Activated naive CD4-positive, alpha-beta T cell treated with anti-CD3 and anti-CD28 coated beads, Interleukin-2, amount 10 ng/mL, durations not matched to agents 7 days and 5 days (primary cell): ENCODE measurements at regions not wholly inside any gene's neighbourhood (a gene's known extent, or its start where the extent isn't known, plus 50 kb on each side); places are given as distances from the start of the nearest gene placed in this dataset.

Experiments
- CTCF ChIA-PET: fragments of 350-600 bp; sonication (Branson Sonifier 250); formaldehyde crosslinking; loops from one replicate; lab custom pipeline; 2021; ENCODE audit warnings: antibody characterized with exemption; lab: Charles Lee
- DNase-seq: peaks from one replicate; pipeline ENCODE4 v3.0.0-alpha.2; 2020
- H3K27ac Mint-ChIP-seq: one replicate; pipeline ENCODE4 v1.8.0; 2021; ENCODE audit warnings: mild to moderate bottlenecking, moderate library complexity, mixed read lengths
- H3K27me3 Mint-ChIP-seq: one replicate; pipeline ENCODE4 v1.8.0; 2021; ENCODE audit warnings: mild to moderate bottlenecking, mixed read lengths
- H3K36me3 Mint-ChIP-seq: one replicate; pipeline ENCODE4 v1.8.0; 2021; ENCODE audit warnings: mixed read lengths
- H3K4me1 Mint-ChIP-seq: one replicate; pipeline ENCODE4 v1.8.0; 2021; ENCODE audit warnings: mixed read lengths
- H3K4me3 Mint-ChIP-seq: one replicate; pipeline ENCODE4 v1.8.0; 2021; ENCODE audit warnings: mild to moderate bottlenecking, moderate library complexity, mixed read lengths
- H3K9me3 Mint-ChIP-seq: one replicate; pipeline ENCODE4 v1.8.0; 2021; ENCODE audit warnings: mixed read lengths

GRCh38 chr20:50389438-50389807 lies 120.8 kb upstream of the PTPN1 start:
- H3K4me3 Mint-ChIP-seq, result no peak overlapping the region
- no peak overlapping the region for H3K27ac Mint-ChIP-seq
- H3K4me1 Mint-ChIP-seq, result peaks cover 57% of the 10 kb centered on the region

GRCh38 chr20:50389808-50390684 lies 120.1 kb upstream of the PTPN1 start:
- H3K4me1 Mint-ChIP-seq, result peaks cover 51% of the 10 kb centered on the region

More at GRCh38 chr20:50389438-50389807, 120.8 kb upstream of the PTPN1 start:
- DNase-seq, result no peak
- Mint-ChIP-seq H3K27me3 (peaks cover 28% of the 10 kb centered on the region), H3K36me3 (no peaks in the 10 kb centered on the region), H3K9me3 (no peaks in the 10 kb centered on the region)
- CTCF ChIA-PET, result no interaction called here

DNA sequence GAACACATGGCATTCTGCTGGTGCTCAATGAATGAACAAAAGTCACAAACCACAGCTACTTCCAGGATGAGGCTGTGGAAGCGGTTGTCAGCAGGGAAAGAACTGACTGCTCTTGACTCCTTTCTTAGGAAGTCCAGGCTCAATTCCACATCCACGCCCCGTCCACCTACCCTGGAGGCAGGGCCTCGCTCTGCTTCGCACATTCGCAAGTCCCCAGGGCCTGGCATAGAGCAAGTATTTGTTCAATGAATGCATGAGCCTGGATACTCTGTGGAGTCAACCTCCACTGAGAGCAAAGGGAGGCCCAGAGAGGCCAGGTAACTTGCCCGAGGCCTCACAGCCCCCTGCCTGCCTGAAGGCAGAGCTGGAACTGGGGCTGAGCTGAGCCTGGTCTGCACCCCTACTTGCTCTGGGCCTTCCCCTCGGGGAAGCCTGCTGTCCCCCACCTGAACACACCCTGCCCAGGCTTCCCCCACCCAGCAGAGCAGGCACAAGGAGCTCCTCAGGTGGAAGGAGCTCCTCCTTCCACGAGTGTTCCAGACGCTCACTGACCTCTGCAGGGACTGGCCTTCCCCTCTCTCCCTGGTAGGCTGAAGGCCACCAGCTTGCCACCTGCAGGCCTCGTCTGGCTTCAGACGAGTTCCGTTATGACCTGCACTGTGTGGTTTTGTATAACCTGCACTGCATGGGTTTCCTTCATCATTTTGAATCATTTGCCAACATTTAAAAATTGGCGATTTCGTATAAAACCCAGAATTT lies 119.3 kb upstream of the PTPN1 start:
- Mint-ChIP-seq H3K9me3 (no peaks in the 10 kb centered on the region), H3K36me3 (no peaks in the 10 kb centered on the region), H3K27me3 (peaks cover 37% of the 10 kb centered on the region), H3K4me1 (peaks cover 43% of the 10 kb centered on the region), H3K4me3 (no peak overlapping the region), H3K27ac (no peak overlapping the region)
- no peak for DNase-seq
- CTCF ChIA-PET, result interaction anchor here (1.7 kb wide), 1 partner anchor 73 kb away, joined by 4 read pairs; no protein-coding TSS in a partner anchor

More at GRCh38 chr20:50389808-50390684, 120.1 kb upstream of the PTPN1 start:
- peaks cover 31% of the 10 kb centered on the region for H3K27me3 Mint-ChIP-seq
- H3K27ac Mint-ChIP-seq, result no peak overlapping the region
- no peak for DNase-seq
- CTCF ChIA-PET, result interaction anchor here (1.7 kb wide), 1 partner anchor 74 kb away, joined by 4 read pairs; no protein-coding TSS in a partner anchor
- no peaks in the 10 kb centered on the region for H3K9me3 Mint-ChIP-seq
- no peaks in the 10 kb centered on the region for H3K36me3 Mint-ChIP-seq
- no peak overlapping the region for H3K4me3 Mint-ChIP-seq

DNA sequence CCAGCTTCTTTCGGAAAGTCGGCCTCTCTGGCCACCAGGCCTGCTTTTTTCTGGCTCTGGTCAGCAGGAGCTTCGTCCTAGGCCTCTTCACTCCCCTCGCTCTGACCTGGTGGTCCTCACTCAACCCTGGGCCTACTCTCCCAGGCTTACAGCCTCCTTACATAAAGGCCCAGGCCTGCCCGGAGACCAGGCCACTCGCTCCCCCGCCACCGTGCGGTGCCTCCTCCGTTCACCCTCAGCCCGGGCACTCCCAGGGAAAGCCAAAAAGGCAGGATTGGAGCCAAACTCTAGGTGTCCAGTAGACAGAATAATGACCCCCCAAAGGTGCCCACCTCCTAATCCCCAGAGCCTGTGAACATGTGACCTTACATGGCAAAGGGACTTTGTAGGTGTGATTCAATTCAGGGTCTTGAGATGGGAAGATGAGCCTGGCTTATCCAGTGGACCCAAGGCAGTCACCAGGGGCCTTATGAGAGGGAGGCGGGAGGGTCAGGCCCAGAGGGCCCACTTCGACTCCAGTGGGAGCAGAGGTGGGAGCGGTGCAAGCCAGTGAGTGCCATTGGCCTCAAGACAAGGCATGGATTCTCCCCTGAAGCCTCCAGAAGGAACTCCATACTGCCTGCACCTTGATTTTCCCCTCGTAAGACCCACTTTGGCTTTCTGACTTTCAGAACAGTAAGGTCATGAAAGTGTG lies 118.6 kb upstream of the PTPN1 start:
- Mint-ChIP-seq H3K4me3 (no peak overlapping the region), H3K27ac (no peak overlapping the region), H3K4me1 (peaks cover 35% of the 10 kb centered on the region), H3K27me3 (peaks cover 37% of the 10 kb centered on the region), H3K9me3 (no peaks in the 10 kb centered on the region), H3K36me3 (no peaks in the 10 kb centered on the region)
- DNase-seq, result no peak
- CTCF ChIA-PET, result interaction anchor here (1.7 kb wide), 1 partner anchor 73 kb away, joined by 4 read pairs; no protein-coding TSS in a partner anchor

GRCh38 chr20:50392138-50392866 lies 117.9 kb upstream of the PTPN1 start:
- H3K27me3 Mint-ChIP-seq, result peaks cover 34% of the 10 kb centered on the region
- no peaks in the 10 kb centered on the region for H3K9me3 Mint-ChIP-seq
- H3K36me3 Mint-ChIP-seq, result no peaks in the 10 kb centered on the region
- H3K4me3 Mint-ChIP-seq, result no peak overlapping the region
- CTCF ChIA-PET, result no interaction called here
- peaks cover 29% of the 10 kb centered on the region for H3K4me1 Mint-ChIP-seq
- no peak for DNase-seq
- no peak overlapping the region for H3K27ac Mint-ChIP-seq

- H3K4me1 Mint-ChIP-seq, result peaks cover 21% of the 10 kb centered on the region
- no peak overlapping the region for H3K4me3 Mint-ChIP-seq
- H3K27me3 Mint-ChIP-seq, result peaks cover 28% of the 10 kb centered on the region
- H3K9me3 Mint-ChIP-seq, result no peaks in the 10 kb centered on the region
- CTCF ChIA-PET, result no interaction called here
- no peaks in the 10 kb centered on the region for H3K36me3 Mint-ChIP-seq
- no peak for DNase-seq
- H3K27ac Mint-ChIP-seq, result no peak overlapping the region
Observed at GRCh38 chr20:50393242-50393641, 116.9 kb upstream of the PTPN1 start.

DNA sequence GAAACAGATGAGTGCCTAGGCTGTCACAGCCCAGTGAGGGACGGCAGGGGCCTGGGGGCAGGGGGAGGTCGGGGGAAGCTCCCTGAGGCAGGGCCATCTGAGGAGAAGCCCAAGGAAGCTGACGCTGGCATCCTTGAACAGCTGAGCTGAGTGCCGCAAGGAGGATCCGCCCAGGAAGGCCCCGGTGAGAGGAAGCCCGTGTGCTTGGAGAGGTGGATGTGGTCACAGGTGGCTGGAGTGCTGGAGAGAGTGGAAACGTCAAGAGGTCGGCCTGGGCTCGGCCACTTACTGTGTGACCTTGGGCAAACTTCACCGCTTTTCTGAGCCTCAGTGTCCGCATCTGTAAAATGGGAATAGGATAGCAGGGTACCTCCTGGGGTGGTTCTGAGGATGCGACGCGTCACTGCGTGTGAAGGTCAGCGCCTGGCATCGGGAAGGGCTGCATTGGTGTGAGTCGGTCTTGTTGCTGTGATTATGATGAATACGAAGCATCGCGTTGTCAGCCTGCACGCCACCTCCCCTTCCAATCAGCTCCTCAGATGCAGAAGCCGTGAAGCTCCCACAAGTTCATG lies 116.1 kb upstream of the PTPN1 start:
- no peak overlapping the region for H3K4me3 Mint-ChIP-seq
- no peaks in the 10 kb centered on the region for H3K9me3 Mint-ChIP-seq
- CTCF ChIA-PET, result interaction anchor here (1.0 to 1.2 kb wide), 2 partner anchors 8 to 13 kb away, joined by 3 read pairs; no protein-coding TSS in a partner anchor
- H3K27me3 Mint-ChIP-seq, result peaks cover 23% of the 10 kb centered on the region
- no peak for DNase-seq
- no peaks in the 10 kb centered on the region for H3K36me3 Mint-ChIP-seq
- H3K27ac Mint-ChIP-seq, result no peak overlapping the region
- H3K4me1 Mint-ChIP-seq, result peaks cover 13% of the 10 kb centered on the region

- peaks cover 8% of the 10 kb centered on the region for H3K4me1 Mint-ChIP-seq
- DNase-seq, result no peak
- H3K27me3 Mint-ChIP-seq, result peaks cover 21% of the 10 kb centered on the region
- no peaks in the 10 kb centered on the region for H3K9me3 Mint-ChIP-seq
- CTCF ChIA-PET, result interaction anchor here (0.7 to 1.2 kb wide), 3 partner anchors 8 to 216 kb away, joined by 3 read pairs; no protein-coding TSS in a partner anchor
- H3K27ac Mint-ChIP-seq, result no peak overlapping the region
- no peak overlapping the region for H3K4me3 Mint-ChIP-seq
- no peaks in the 10 kb centered on the region for H3K36me3 Mint-ChIP-seq
Observed at GRCh38 chr20:50394569-50394968, 115.6 kb upstream of the PTPN1 start.

GRCh38 chr20:50395251-50395729 lies 114.9 kb upstream of the PTPN1 start:
- no peaks in the 10 kb centered on the region for H3K9me3 Mint-ChIP-seq
- peaks cover 17% of the 10 kb centered on the region for H3K27me3 Mint-ChIP-seq
- H3K27ac Mint-ChIP-seq, result no peak overlapping the region
- CTCF ChIA-PET, result interaction anchor here (0.7 to 1.2 kb wide), 3 partner anchors 9 to 217 kb away, joined by 3 read pairs; no protein-coding TSS in a partner anchor
- no peaks in the 10 kb centered on the region for H3K36me3 Mint-ChIP-seq
- H3K4me1 Mint-ChIP-seq, result peaks cover 8% of the 10 kb centered on the region
- DNase-seq, result no peak
- no peak overlapping the region for H3K4me3 Mint-ChIP-seq

- Mint-ChIP-seq H3K9me3 (no peaks in the 10 kb centered on the region), H3K4me1 (peaks cover 8% of the 10 kb centered on the region), H3K27ac (no peak overlapping the region), H3K4me3 (no peak overlapping the region), H3K27me3 (peaks cover 22% of the 10 kb centered on the region), H3K36me3 (no peaks in the 10 kb centered on the region)
- DNase-seq, result no peak
- CTCF ChIA-PET, result no interaction called here
Observed at GRCh38 chr20:50395914-50396488, 114.2 kb upstream of the PTPN1 start.

GRCh38 chr20:50396623-50397022 lies 113.6 kb upstream of the PTPN1 start:
- Mint-ChIP-seq H3K27me3 (peaks cover 22% of the 10 kb centered on the region), H3K4me1 (peaks cover 8% of the 10 kb centered on the region), H3K27ac (peak overlapping the region; percentile 5), H3K36me3 (no peaks in the 10 kb centered on the region), H3K9me3 (no peaks in the 10 kb centered on the region), H3K4me3 (no peak overlapping the region)
- no peak for DNase-seq
- CTCF ChIA-PET, result no interaction called here

- no peak for DNase-seq
- Mint-ChIP-seq H3K4me3 (no peak overlapping the region), H3K27ac (peak overlapping the region; percentile 5), H3K4me1 (peaks cover 7% of the 10 kb centered on the region), H3K9me3 (no peaks in the 10 kb centered on the region), H3K27me3 (peaks cover 26% of the 10 kb centered on the region), H3K36me3 (no peaks in the 10 kb centered on the region)
- CTCF ChIA-PET, result interaction anchor here (0.6 kb wide), 1 partner anchor 191 kb away, joined by 3 read pairs; no protein-coding TSS in a partner anchor
Observed at GRCh38 chr20:50397058-50397457, 113.1 kb upstream of the PTPN1 start.

DNA sequence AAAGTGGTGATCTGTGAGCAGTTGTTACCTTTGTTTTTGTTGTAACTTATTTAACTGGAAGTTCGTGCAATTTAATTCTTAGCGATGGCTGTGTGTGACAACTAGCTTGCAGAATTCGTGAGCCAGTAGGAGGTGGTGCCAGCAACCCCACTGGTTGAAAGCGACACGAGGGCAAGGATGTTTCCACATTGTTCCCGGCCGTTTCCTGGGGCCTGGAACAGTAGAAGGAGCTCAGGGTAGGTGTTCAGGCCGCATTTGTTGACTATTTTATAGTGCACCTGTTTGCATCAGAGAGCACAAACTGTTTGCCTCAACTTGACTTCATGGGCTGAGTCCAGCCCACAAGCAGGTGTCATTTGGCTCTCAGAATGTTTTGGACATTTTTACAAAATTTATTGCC lies 112.1 kb upstream of the PTPN1 start:
- no peaks in the 10 kb centered on the region for H3K4me1 Mint-ChIP-seq

More for the DNA sequence above, 112.1 kb upstream of the PTPN1 start:
- Mint-ChIP-seq H3K4me3 (no peak overlapping the region), H3K36me3 (no peaks in the 10 kb centered on the region), H3K27me3 (peaks cover 32% of the 10 kb centered on the region), H3K27ac (no peak overlapping the region), H3K9me3 (no peaks in the 10 kb centered on the region)
- no peak for DNase-seq
- CTCF ChIA-PET, result no interaction called here
